Ishikawa (cell line): ENCODE measurements at regions not wholly inside any gene's neighbourhood (a gene's known extent, or its start where the extent isn't known, plus 50 kb on each side); places are given as distances from the start of the nearest gene placed in this dataset.

Experiments used
- CEBPB ChIP-seq: IDR thresholded peaks from 2 replicates; pipeline ENCODE4 v1.6.1; 2012
- CREB1 ChIP-seq: IDR thresholded peaks from 2 replicates; pipeline ENCODE4 v1.6.1; 2012; ENCODE audit warnings: low read depth
- EGR1 ChIP-seq: IDR thresholded peaks from 2 replicates; pipeline ENCODE4 v1.6.1; 2012
- EP300 ChIP-seq: IDR thresholded peaks from 2 replicates; pipeline ENCODE4 v1.6.1; 2012; ENCODE audit warnings: borderline replicate concordance
- FOXM1 ChIP-seq: IDR thresholded peaks from 2 replicates; pipeline ENCODE4 v1.6.1; 2012; ENCODE audit warnings: low read depth, borderline replicate concordance
- MAX ChIP-seq: IDR thresholded peaks from 2 replicates; pipeline ENCODE4 v1.6.1; 2012
- NFIC ChIP-seq: IDR thresholded peaks from 2 replicates; pipeline ENCODE4 v1.6.1; 2012
- RAD21 ChIP-seq: IDR thresholded peaks from 2 replicates; pipeline ENCODE4 v1.6.1; 2012; ENCODE audit warnings: low read depth
- REST ChIP-seq: IDR thresholded peaks from 2 replicates; pipeline ENCODE4 v1.6.1; 2012; ENCODE audit warnings: low read depth, mild to moderate bottlenecking
- TAF1 ChIP-seq: IDR thresholded peaks from 2 replicates; pipeline ENCODE4 v1.6.1; 2012; ENCODE audit warnings: low read depth, mild to moderate bottlenecking
- TCF12 ChIP-seq: IDR thresholded peaks from 2 replicates; pipeline ENCODE4 v1.6.1; 2012; ENCODE audit warnings: low read depth
- TEAD4 ChIP-seq: IDR thresholded peaks from 2 replicates; pipeline ENCODE4 v1.6.1; 2012
- USF1 ChIP-seq: IDR thresholded peaks from 2 replicates; pipeline ENCODE4 v1.6.1; 2012
- YY1 ChIP-seq: IDR thresholded peaks from 2 replicates; pipeline ENCODE4 v1.6.1; 2012; ENCODE audit warnings: low read depth
- ZBTB7A ChIP-seq: IDR thresholded peaks from 2 replicates; pipeline ENCODE4 v1.6.1; 2012; ENCODE audit warnings: low read depth

GRCh38 chr3:31095255-31095654 lies 200.8 kb upstream of the GADL1 start:
- TF ChIP-seq USF1 (no peak), TAF1 (no peak), CREB1 (no peak), YY1 (no peak), CEBPB (no peak), TEAD4 (no peak), EGR1 (no peak), EP300 (no peak), REST (no peak), TCF12 (no peak), MAX (no peak), FOXM1 (no peak), RAD21 (no peak)

GRCh38 chr3:31096661-31097395 lies 202.4 kb upstream of the GADL1 start:
- TF ChIP-seq CEBPB, result no peak
- no peak for TF ChIP-seq RAD21
- TF ChIP-seq FOXM1, result no peak
- no peak for TF ChIP-seq TAF1
- no peak for TF ChIP-seq CREB1
- TF ChIP-seq TCF12, result no peak
- no peak for TF ChIP-seq EP300
- no peak for TF ChIP-seq ZBTB7A

GRCh38 chr3:31100519-31100918 lies 206.1 kb upstream of the GADL1 start:
- TF ChIP-seq NFIC (no peak), YY1 (no peak), REST (no peak), TEAD4 (no peak), USF1 (no peak), RAD21 (no peak), EP300 (no peak), MAX (no peak), FOXM1 (no peak), ZBTB7A (no peak), EGR1 (no peak), TCF12 (no peak)

- TF ChIP-seq ZBTB7A, result no peak
- no peak for TF ChIP-seq REST
- no peak for TF ChIP-seq RAD21
- TF ChIP-seq YY1, result no peak
- no peak for TF ChIP-seq EGR1
- no peak for TF ChIP-seq USF1
- TF ChIP-seq EP300, result no peak
- TF ChIP-seq MAX, result no peak
- no peak for TF ChIP-seq FOXM1
- TF ChIP-seq NFIC, result no peak
- no peak for TF ChIP-seq TEAD4
- no peak for TF ChIP-seq CEBPB
Observed at GRCh38 chr3:31102196-31102879, 207.9 kb upstream of the GADL1 start.
